ENCODE measurements at regions not wholly inside any gene's neighbourhood (a gene's known extent, or its start where the extent isn't known, plus 50 kb on each side); places are given as distances from the start of the nearest gene placed in this dataset.

- TF ChIP-seq CTCF (IDR thresholded peaks at IDR 0.05; ENCODE audit: low read depth, low read length): no peak
- no peaks in the 10 kb centered on the region for H3K27me3 ChIP-seq (ENCODE audit: insufficient read depth, low read depth, severe bottlenecking)
- no peak for DNase-seq
- H3K36me3 ChIP-seq: no peaks in the 10 kb centered on the region
- H3K4me3 ChIP-seq (ENCODE audit: low read depth, low read length): no peak overlapping the region
- H3K27ac ChIP-seq: no peak overlapping the region
- H3K9me3 ChIP-seq (ENCODE audit: severe bottlenecking): no peaks in the 10 kb centered on the region
Observed at GRCh38 chr3:154987846-154988245, 92.3 kb upstream of the MME start.

DNA sequence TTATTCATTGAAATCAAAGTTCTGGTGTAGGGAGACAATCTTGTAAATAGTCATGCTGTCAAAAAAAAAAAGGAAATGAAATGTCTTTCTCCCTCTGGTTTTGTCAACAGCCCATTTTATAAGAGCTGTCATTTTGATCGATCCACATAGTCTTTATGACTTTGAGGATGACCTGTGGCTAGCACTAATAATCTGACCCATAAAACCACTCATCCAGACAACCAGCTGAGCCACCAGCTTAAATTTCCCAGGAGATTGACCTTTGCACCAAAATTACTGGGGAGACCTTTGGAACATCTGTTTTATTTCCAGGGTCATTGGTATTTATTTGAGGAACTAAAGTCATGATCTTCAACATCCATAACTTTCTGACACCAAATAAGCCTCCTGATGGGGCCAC is 98.5 kb upstream of the MME start:
- no peaks in the 10 kb centered on the region for H3K36me3 ChIP-seq
- DNase-seq: no peak
- no peak overlapping the region for H3K27ac ChIP-seq
- no peak for TF ChIP-seq CTCF (IDR thresholded peaks at IDR 0.05; ENCODE audit: low read depth, low read length)
- H3K4me3 ChIP-seq (ENCODE audit: low read depth, low read length): no peak overlapping the region
- H3K27me3 ChIP-seq (ENCODE audit: insufficient read depth, low read depth, severe bottlenecking): no peaks in the 10 kb centered on the region
- no peaks in the 10 kb centered on the region for H3K9me3 ChIP-seq (ENCODE audit: severe bottlenecking)

GRCh38 chr3:154981201-154981600 is 98.9 kb upstream of the MME start:
- TF ChIP-seq CTCF (IDR thresholded peaks at IDR 0.05; ENCODE audit: low read depth, low read length): no peak
- no peaks in the 10 kb centered on the region for H3K9me3 ChIP-seq (ENCODE audit: severe bottlenecking)
- DNase-seq: no peak

GRCh38 chr3:154979331-154979730 is 100.8 kb upstream of the MME start:
- Histone ChIP-seq H3K4me3 (ENCODE audit: low read depth, low read length) (no peak overlapping the region), H3K27ac (no peak overlapping the region), H3K9me3 (ENCODE audit: severe bottlenecking) (no peaks in the 10 kb centered on the region), H3K36me3 (no peaks in the 10 kb centered on the region), H3K27me3 (ENCODE audit: insufficient read depth, low read depth, severe bottlenecking) (no peaks in the 10 kb centered on the region)
- no peak for TF ChIP-seq CTCF (IDR thresholded peaks at IDR 0.05; ENCODE audit: low read depth, low read length)
- no peak for DNase-seq

More at GRCh38 chr3:154981201-154981600, 98.9 kb upstream of the MME start:
- Histone ChIP-seq H3K4me3 (ENCODE audit: low read depth, low read length) (no peak overlapping the region), H3K27me3 (ENCODE audit: insufficient read depth, low read depth, severe bottlenecking) (no peaks in the 10 kb centered on the region), H3K27ac (no peak overlapping the region), H3K36me3 (no peaks in the 10 kb centered on the region)

GRCh38 chr3:154977666-154978065 is 102.5 kb upstream of the MME start:
- H3K4me3 ChIP-seq (ENCODE audit: low read depth, low read length): no peak overlapping the region

More at GRCh38 chr3:154977666-154978065, 102.5 kb upstream of the MME start:
- Histone ChIP-seq H3K27ac (no peak overlapping the region), H3K27me3 (ENCODE audit: insufficient read depth, low read depth, severe bottlenecking) (no peaks in the 10 kb centered on the region), H3K36me3 (no peaks in the 10 kb centered on the region), H3K9me3 (ENCODE audit: severe bottlenecking) (no peaks in the 10 kb centered on the region)
- no peak for DNase-seq
- TF ChIP-seq CTCF (IDR thresholded peaks at IDR 0.05; ENCODE audit: low read depth, low read length): no peak
